ENCODE measurements at regions not wholly inside any gene's neighbourhood (a gene's known extent, or its start where the extent isn't known, plus 50 kb on each side); places are given as distances from the start of the nearest gene placed in this dataset.
"Not testable (repeated sequence)": the region's sequence is repeated elsewhere in the genome, so short reads cannot be mapped to it uniquely, and the experiment has no call there.

GRCh38 chr16:11416228-11417001, 71.2 kb downstream of the RMI2 start:
- no peaks in the 10 kb centered on the region for H3K9me3 ChIP-seq
- H3K27me3 ChIP-seq = no peaks in the 10 kb centered on the region
- WGBS = 81% methylated on average over 16 of the region's 16 CpGs
- no peaks in the 10 kb centered on the region for H3K36me3 ChIP-seq
- H3K27ac ChIP-seq (replicated peaks in 1 of 4) = no peak overlapping the region
- DNase-seq (ENCODE audit: extremely low spot score) = no peak
- no peak overlapping the region for H3K4me3 ChIP-seq
- H3K4me1 ChIP-seq = no peaks in the 10 kb centered on the region
- TF ChIP-seq, protein P1, sequence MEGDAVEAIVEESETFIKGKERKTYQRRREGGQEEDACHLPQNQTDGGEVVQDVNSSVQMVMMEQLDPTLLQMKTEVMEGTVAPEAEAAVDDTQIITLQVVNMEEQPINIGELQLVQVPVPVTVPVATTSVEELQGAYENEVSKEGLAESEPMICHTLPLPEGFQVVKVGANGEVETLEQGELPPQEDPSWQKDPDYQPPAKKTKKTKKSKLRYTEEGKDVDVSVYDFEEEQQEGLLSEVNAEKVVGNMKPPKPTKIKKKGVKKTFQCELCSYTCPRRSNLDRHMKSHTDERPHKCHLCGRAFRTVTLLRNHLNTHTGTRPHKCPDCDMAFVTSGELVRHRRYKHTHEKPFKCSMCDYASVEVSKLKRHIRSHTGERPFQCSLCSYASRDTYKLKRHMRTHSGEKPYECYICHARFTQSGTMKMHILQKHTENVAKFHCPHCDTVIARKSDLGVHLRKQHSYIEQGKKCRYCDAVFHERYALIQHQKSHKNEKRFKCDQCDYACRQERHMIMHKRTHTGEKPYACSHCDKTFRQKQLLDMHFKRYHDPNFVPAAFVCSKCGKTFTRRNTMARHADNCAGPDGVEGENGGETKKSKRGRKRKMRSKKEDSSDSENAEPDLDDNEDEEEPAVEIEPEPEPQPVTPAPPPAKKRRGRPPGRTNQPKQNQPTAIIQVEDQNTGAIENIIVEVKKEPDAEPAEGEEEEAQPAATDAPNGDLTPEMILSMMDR (IDR thresholded peaks at IDR 0.05) = no peak
- intact Hi-C loops (cut with DNase I) = loop anchor here (10.0 kb wide), 1 partner anchor 88 kb away; no protein-coding TSS in a partner anchor

GRCh38 chr16:11417487-11417886, 72.2 kb downstream of the RMI2 start:
- Histone ChIP-seq H3K4me1 (no peaks in the 10 kb centered on the region), H3K4me3 (no peak overlapping the region), H3K36me3 (no peaks in the 10 kb centered on the region), H3K27ac (replicated peaks in 1 of 4) (no peak overlapping the region), H3K27me3 (no peaks in the 10 kb centered on the region), H3K9me3 (no peaks in the 10 kb centered on the region)
- 94% methylated on average over 4 of the region's 10 CpGs for WGBS
- intact Hi-C loops (cut with DNase I) = loop anchor here (10.0 kb wide), 1 partner anchor 87 kb away; no protein-coding TSS in a partner anchor
- DNase-seq (ENCODE audit: extremely low spot score) = no peak
- TF ChIP-seq POLR2AphosphoS5 (IDR thresholded peaks at IDR 0.05) (no peak), EP300 (IDR thresholded peaks at IDR 0.05) (no peak), POLR2A (IDR thresholded peaks at IDR 0.05; ENCODE audit: low read depth) (no peak)
- TF ChIP-seq, protein P1 (IDR thresholded peaks at IDR 0.05) = no peak

DNA sequence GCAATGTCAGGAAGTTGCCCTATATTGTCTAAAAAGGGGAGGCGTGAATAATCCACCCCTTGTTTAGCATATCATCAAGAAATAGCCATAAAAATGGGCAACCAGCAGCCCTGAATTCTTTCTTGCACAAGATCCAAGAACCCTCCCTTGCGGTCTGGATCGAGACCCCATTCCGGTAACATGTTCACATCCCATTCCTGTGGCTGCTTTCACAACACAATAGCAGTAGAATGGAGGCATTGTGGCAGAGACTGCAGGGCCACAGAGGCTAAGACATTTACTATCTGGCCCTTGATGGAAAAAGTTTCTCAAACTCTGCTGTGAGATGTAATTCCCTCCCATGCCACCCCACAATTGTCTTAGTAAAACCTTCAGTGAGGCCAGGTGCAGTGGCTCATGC, 73.2 kb downstream of the RMI2 start:
- DNase-seq (ENCODE audit: extremely low spot score) = no peak
- Histone ChIP-seq H3K36me3 (no peaks in the 10 kb centered on the region), H3K27ac (replicated peaks in 1 of 4) (no peak overlapping the region), H3K27me3 (no peaks in the 10 kb centered on the region), H3K4me3 (no peak overlapping the region), H3K4me1 (no peaks in the 10 kb centered on the region), H3K9me3 (no peaks in the 10 kb centered on the region)
- TF ChIP-seq, protein P1 (IDR thresholded peaks at IDR 0.05) = no peak
- intact Hi-C loops (cut with DNase I) = loop anchor here (10.0 kb wide), 1 partner anchor 86 kb away; no protein-coding TSS in a partner anchor
- 94% methylated on average over 4 of the region's 4 CpGs for WGBS

DNA sequence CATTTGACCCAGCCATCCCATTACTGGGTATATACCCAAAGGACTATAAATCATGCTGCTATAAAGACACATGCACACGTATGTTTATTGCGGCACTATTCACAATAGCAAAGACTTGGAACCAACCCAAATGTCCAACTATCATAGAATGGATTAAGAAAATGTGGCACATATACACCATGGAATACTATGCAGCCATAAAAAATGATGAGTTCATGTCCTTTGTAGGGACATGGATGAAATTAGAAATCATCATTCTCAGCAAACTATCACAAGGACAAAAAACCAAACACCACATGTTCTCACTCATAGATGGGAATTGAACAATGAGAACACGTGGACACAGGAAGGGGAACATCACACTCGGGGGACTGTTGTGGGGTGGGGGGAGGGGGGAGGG, 74.8 kb downstream of the RMI2 start:
- not testable (repeated sequence) for H3K27ac ChIP-seq (replicated peaks in 1 of 4); H3K9me3 ChIP-seq; H3K4me1 ChIP-seq; H3K36me3 ChIP-seq; DNase-seq (ENCODE audit: extremely low spot score); H3K27me3 ChIP-seq; H3K4me3 ChIP-seq
- WGBS = 62% methylated on average over 3 of the region's 4 CpGs
- intact Hi-C loops (cut with DNase I) = loop anchor here (10.0 kb wide), 1 partner anchor 65 kb away; no protein-coding TSS in a partner anchor

DNA sequence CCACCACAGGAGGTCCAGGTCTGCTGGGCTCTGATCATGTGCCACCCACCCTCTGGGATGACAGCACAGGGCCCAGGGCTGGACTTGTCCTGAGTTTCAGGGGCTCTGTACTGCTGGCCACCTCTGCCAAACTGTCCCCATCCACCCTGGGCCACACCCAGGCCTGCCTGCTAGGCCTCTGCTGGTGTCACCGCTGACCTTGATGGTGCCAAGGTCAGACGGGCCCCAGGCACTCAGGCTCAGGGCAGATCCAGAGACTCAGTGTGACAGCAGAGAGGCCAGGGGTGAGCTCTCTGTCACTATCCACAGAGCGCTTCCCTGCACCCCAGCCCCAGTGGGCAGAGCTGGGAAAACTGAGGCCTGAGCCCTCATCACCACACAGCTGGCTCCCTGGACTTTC, 75.6 kb downstream of the RMI2 start:
- Histone ChIP-seq H3K27ac (replicated peaks in 1 of 4) (no peak overlapping the region), H3K4me3 (no peak overlapping the region), H3K27me3 (peaks cover 0 to 3% (median 0%) of the 10 kb centered on the region in 4 donors), H3K4me1 (no peaks in the 10 kb centered on the region), H3K9me3 (no peaks in the 10 kb centered on the region), H3K36me3 (no peaks in the 10 kb centered on the region)
- 83% methylated on average over 1 of the region's 3 CpGs for WGBS
- TF ChIP-seq EP300 (IDR thresholded peaks at IDR 0.05) = no peak
- no peak for DNase-seq (ENCODE audit: extremely low spot score)
- intact Hi-C loops (cut with DNase I) = loop anchor here (10.0 kb wide), 1 partner anchor 64 kb away; no protein-coding TSS in a partner anchor

Data from esophagus muscularis mucosa (tissue), 4 donors.